CD4-positive, alpha-beta T cell (primary cell): ENCODE measurements at regions not wholly inside any gene's neighbourhood (a gene's known extent, or its start where the extent isn't known, plus 50 kb on each side); places are given as distances from the start of the nearest gene placed in this dataset.

Experiments used
- ATAC-seq: fragments of 200-7000 bp; cut with Tn5 transposase; one replicate; pipeline ENCODE4 v1.10.0; 2022; ENCODE audit warnings: mild to moderate bottlenecking; ENCODE audit not compliant: poor library complexity
- CTCF ChIA-PET: fragments of 350-600 bp; sonication (Branson Sonifier 250); formaldehyde crosslinking; loops from one replicate; lab custom pipeline; 2021; ENCODE audit warnings: antibody characterized with exemption, inconsistent platforms; lab: Charles Lee
- POLR2A ChIA-PET: fragments of 350-600 bp; sonication (Branson Sonifier 250); formaldehyde crosslinking; loops from one replicate; lab custom pipeline; 2021; ENCODE audit warnings: antibody characterized with exemption, inconsistent platforms; lab: Charles Lee
- DNase-seq, 14 experiments: peaks; one replicate each; pipeline ENCODE4 v3.0.0-alpha.2; 2013 to 2020; ENCODE audit warnings: mixed read lengths in 2 of 14
- H3K27ac ChIP-seq, 2 donors: one replicate each; pipeline versions ENCODE4 v1.5.1 to v1.7.0; 2013; ENCODE audit warnings: low read length in 2 of 2, low read depth in 1 of 2, mild to moderate bottlenecking in 1 of 2
- H3K27me3 ChIP-seq, 2 experiments: 1 replicate in 1 of 2; 2 replicates in 1 of 2; pipeline versions ENCODE4 v1.6.1 to v1.7.0; 2013; ENCODE audit warnings: low read length in 2 of 2, control low read depth in 1 of 2, mild to moderate bottlenecking in 1 of 2, moderate library complexity in 1 of 2; ENCODE audit not compliant: insufficient read depth in 2 of 2, control insufficient read depth in 1 of 2
- H3K36me3 ChIP-seq: one replicate; pipeline ENCODE4 v1.6.1; 2013; ENCODE audit warnings: low read length, control low read depth; ENCODE audit not compliant: insufficient read depth
- H3K4me1 ChIP-seq: one replicate; pipeline ENCODE4 v1.6.1; 2013; ENCODE audit warnings: low read length, control low read depth; ENCODE audit not compliant: insufficient read depth
- H3K4me3 ChIP-seq: one replicate; pipeline ENCODE4 v1.5.1; 2013; ENCODE audit warnings: mild to moderate bottlenecking, low read length, moderate library complexity
- H3K9me3 ChIP-seq, 2 experiments: 1 replicate in 1 of 2; 2 replicates in 1 of 2; pipeline versions ENCODE4 v1.6.1 to v1.7.0; 2013; ENCODE audit warnings: low read length in 2 of 2, mild to moderate bottlenecking in 2 of 2, control low read depth in 1 of 2, moderate library complexity in 1 of 2; ENCODE audit not compliant: control insufficient read depth in 1 of 2, insufficient read depth in 1 of 2
- H3K27ac Mint-ChIP-seq: one replicate; pipeline ENCODE4 v1.8.0; 2020; ENCODE audit warnings: mixed read lengths
- H3K27me3 Mint-ChIP-seq: one replicate; pipeline ENCODE4 v1.8.0; 2021; ENCODE audit warnings: mixed read lengths
- H3K36me3 Mint-ChIP-seq: one replicate; pipeline ENCODE4 v1.8.0; 2021; ENCODE audit warnings: low read depth, mixed read lengths
- H3K4me1 Mint-ChIP-seq: one replicate; pipeline ENCODE4 v1.8.0; 2021; ENCODE audit warnings: low read depth, mixed read lengths
- H3K4me3 Mint-ChIP-seq: one replicate; pipeline ENCODE4 v1.8.0; 2020; ENCODE audit warnings: mild to moderate bottlenecking, mixed read lengths
- H3K9me3 Mint-ChIP-seq: one replicate; pipeline ENCODE4 v1.8.0; 2020; ENCODE audit warnings: mixed read lengths
- intact Hi-C, 2 experiments: fragments of 100-400 bp; cut with DNase I in 1 of 2; cut with micrococcal nuclease in 1 of 2; formaldehyde crosslinking; loops; one replicate each; pipeline versions ENCODE4 v1.15.1 to v1.9.0; 2023 to 2025; cut with DNase I, micrococcal nuclease
- TF ChIP-seq, protein P1 (sequence below): fragments of 200-600 bp; IDR thresholded peaks from one replicate; pipeline ENCODE4 v1.8.0; 2022; ENCODE audit warnings: antibody characterized with exemption, mild to moderate bottlenecking

DNA sequence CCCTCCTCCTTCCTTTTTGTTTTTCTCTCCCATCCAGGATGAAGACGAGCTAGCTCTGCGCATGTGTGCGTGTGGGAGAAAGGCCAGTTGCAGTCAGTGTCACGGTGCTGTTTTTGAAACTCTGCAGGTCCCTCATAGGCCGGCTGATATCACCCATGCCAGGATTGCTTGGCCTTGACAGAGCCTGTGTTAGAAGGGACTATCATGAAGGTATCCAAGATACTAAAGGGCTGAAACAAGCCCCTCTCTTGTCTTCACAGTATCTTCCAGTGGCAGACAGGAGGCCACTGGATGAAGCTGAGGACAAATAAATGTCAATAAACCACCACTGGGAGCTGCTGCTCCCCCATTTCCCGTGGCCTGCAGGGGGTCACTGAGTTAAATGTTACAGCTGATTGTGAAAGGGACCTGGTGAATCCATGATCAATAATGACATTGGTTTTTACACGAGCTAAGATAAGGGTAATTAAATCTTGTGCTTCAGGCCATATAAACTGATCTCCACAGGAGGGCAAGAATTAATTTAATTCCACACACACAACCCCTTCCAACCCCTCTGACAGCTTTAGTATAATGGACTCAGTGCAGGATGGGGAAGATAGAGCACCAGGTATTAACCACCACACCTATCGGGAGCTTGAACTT lies 64.6 kb upstream of the TARBP1 start:
- no peaks in the 10 kb centered on the region for H3K27me3 Mint-ChIP-seq
- TF ChIP-seq, protein P1, sequence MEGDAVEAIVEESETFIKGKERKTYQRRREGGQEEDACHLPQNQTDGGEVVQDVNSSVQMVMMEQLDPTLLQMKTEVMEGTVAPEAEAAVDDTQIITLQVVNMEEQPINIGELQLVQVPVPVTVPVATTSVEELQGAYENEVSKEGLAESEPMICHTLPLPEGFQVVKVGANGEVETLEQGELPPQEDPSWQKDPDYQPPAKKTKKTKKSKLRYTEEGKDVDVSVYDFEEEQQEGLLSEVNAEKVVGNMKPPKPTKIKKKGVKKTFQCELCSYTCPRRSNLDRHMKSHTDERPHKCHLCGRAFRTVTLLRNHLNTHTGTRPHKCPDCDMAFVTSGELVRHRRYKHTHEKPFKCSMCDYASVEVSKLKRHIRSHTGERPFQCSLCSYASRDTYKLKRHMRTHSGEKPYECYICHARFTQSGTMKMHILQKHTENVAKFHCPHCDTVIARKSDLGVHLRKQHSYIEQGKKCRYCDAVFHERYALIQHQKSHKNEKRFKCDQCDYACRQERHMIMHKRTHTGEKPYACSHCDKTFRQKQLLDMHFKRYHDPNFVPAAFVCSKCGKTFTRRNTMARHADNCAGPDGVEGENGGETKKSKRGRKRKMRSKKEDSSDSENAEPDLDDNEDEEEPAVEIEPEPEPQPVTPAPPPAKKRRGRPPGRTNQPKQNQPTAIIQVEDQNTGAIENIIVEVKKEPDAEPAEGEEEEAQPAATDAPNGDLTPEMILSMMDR: no peak
- Histone ChIP-seq H3K27ac (no peak overlapping the region), H3K36me3 (no peaks in the 10 kb centered on the region), H3K4me1 (peaks cover 12% of the 10 kb centered on the region), H3K4me3 (no peak overlapping the region), H3K9me3 (no peaks in the 10 kb centered on the region), H3K27me3 (no peaks in the 10 kb centered on the region)
- no peak overlapping the region for H3K4me3 Mint-ChIP-seq
- H3K4me1 Mint-ChIP-seq: peaks cover 17% of the 10 kb centered on the region
- no peak for DNase-seq
- intact Hi-C loops: no loop called here
- no peaks in the 10 kb centered on the region for H3K9me3 Mint-ChIP-seq
- H3K36me3 Mint-ChIP-seq: no peaks in the 10 kb centered on the region
- peak overlapping the region; percentile 16 for H3K27ac Mint-ChIP-seq
- POLR2A ChIA-PET: interaction anchor here (0.7 to 1.2 kb wide), 4 partner anchors 17 to 181 kb away, joined by 3 read pairs; no protein-coding TSS in a partner anchor
- CTCF ChIA-PET: interaction anchor here (0.6 kb wide), 1 partner anchor 342 kb away, joined by 4 read pairs; no protein-coding TSS in a partner anchor
- ATAC-seq: no peak

DNA sequence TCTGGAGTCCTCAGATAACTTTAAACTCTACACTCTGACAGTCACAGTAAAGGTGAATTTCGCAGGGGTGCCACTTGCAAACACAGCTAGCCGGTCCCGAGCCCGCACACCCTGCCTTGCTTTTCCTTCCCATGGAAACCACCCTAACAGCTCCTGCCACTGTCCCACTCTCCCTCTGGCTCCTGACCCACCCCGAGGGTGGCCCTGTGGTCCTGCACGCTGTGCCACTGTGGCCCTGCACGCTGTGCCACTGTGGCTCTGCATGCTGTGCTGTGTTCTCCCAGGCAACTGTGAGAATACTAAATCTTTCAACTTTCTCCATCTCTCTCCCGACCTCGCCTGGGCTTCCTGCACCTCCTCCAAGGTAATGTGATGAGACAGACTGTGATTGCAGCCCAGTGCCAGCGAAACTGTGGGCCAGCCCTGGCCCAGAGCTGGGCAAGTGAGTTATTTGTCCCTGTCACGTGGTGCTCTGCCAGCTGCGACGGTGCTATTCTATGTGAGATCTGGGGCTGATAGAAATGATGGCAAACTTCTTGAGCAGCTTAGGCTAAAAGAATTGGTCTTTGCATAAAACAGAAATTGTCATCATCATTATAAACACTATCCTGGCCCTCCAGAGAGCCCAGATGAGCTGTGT lies 63.4 kb upstream of the TARBP1 start:
- ATAC-seq: no peak
- Histone ChIP-seq H3K27ac (no peak overlapping the region), H3K4me3 (no peak overlapping the region), H3K4me1 (peaks cover 12% of the 10 kb centered on the region), H3K9me3 (no peaks in the 10 kb centered on the region), H3K36me3 (no peaks in the 10 kb centered on the region), H3K27me3 (no peaks in the 10 kb centered on the region)
- H3K27me3 Mint-ChIP-seq: no peaks in the 10 kb centered on the region
- intact Hi-C loops: no loop called here
- no peak for DNase-seq
- H3K9me3 Mint-ChIP-seq: no peaks in the 10 kb centered on the region
- H3K4me1 Mint-ChIP-seq: peaks cover 17% of the 10 kb centered on the region
- TF ChIP-seq, protein P1: no peak
- no peak overlapping the region for H3K4me3 Mint-ChIP-seq
- POLR2A ChIA-PET: no interaction called here
- no peak overlapping the region for H3K27ac Mint-ChIP-seq
- no peaks in the 10 kb centered on the region for H3K36me3 Mint-ChIP-seq
- CTCF ChIA-PET: no interaction called here

DNA sequence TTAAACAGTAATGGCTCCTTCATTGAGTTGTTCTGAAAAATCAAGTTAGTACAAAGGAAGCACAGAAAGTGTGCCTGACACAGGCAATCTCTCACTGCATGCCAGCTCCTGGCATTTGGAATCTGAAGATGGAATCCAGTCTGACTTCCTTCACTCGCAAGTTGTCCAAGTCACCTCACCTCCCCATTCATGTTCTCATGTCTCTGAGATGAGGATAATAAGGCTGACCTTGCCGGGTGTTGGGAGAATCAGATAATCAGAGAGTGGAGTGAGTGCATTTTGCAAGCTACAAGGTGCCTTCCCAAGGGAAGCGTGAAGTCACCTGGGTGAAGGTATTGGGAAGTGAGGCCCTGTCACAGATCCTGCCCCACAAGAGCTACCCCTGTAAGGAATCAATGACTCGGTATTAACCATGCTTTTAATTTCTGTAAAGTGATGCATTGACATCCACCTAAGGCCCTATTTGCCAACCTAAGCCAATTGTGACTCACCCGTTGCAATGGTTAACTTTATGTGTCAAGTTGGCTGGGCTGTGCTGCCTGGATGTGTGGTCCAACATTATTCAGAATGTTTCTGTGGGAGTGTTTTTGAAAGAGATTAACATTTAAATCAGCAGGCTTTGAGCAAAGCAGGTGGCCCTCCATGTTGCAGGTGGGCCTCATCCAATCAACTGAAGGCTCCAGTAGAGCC lies 62.5 kb upstream of the TARBP1 start:
- Histone ChIP-seq H3K4me3 (no peak overlapping the region), H3K4me1 (peaks cover 12% of the 10 kb centered on the region), H3K36me3 (no peaks in the 10 kb centered on the region), H3K27me3 (no peaks in the 10 kb centered on the region), H3K27ac (no peak overlapping the region), H3K9me3 (no peaks in the 10 kb centered on the region)
- Mint-ChIP-seq H3K9me3 (no peaks in the 10 kb centered on the region), H3K27ac (no peak overlapping the region), H3K36me3 (no peaks in the 10 kb centered on the region), H3K4me3 (no peak overlapping the region), H3K27me3 (no peaks in the 10 kb centered on the region), H3K4me1 (peaks cover 17% of the 10 kb centered on the region)
- DNase-seq (no peak), ATAC-seq (no peak)
- POLR2A ChIA-PET: interaction anchor here (0.6 kb wide), 1 partner anchor 71 kb away, joined by 3 read pairs; no protein-coding TSS in a partner anchor
- CTCF ChIA-PET: no interaction called here
- TF ChIP-seq, protein P1: no peak
- intact Hi-C loops: no loop called here
